PC-3 (cell line): ENCODE measurements at regions not wholly inside any gene's neighbourhood (a gene's known extent, or its start where the extent isn't known, plus 50 kb on each side); places are given as distances from the start of the nearest gene placed in this dataset.

Experiments
- ATAC-seq: fragments of 200-7000 bp; cut with Tn5 transposase; 2 replicates; pipeline ENCODE4 v1.9.1; 2020; ENCODE audit warnings: mild to moderate bottlenecking, moderate library complexity
- BruUV-seq: library from RNA; stranded (reverse); fragments of 400-500 nt; replicated peaks from 2 replicates; lab custom pipeline; 2021; lab: Mats Ljungman, UMichigan
- CTCF ChIA-PET: fragments of 300-600 bp; sonication (Branson Sonifier 250); formaldehyde crosslinking; loops from one replicate; lab custom pipeline; 2022; ENCODE audit warnings: antibody characterized with exemption; lab: Charles Lee
- POLR2A ChIA-PET: fragments of 300-600 bp; sonication (Branson Sonifier 250); formaldehyde crosslinking; loops from one replicate; lab custom pipeline; 2022; ENCODE audit warnings: antibody characterized with exemption; ENCODE audit not compliant: unreplicated experiment; lab: Charles Lee
- DNase-seq: peaks from one replicate; pipeline ENCODE4 v3.0.0-alpha.2; 2015
- H2AFZ ChIP-seq: fragments of 300-600 bp; sonication (generic); 2 replicates; pipeline ENCODE4 v1.6.0; 2016; ENCODE audit warnings: antibody characterized with exemption, low read length
- H3F3A ChIP-seq: fragments of 300-600 bp; sonication (generic); one replicate; pipeline ENCODE4 v1.6.0; 2017; ENCODE audit warnings: antibody characterized with exemption, low read length, control low read depth, mild to moderate bottlenecking; ENCODE audit not compliant: unreplicated experiment
- H3K27ac ChIP-seq: fragments of 300-600 bp; sonication (generic); 2 replicates; pipeline ENCODE4 v1.5.1; 2016; ENCODE audit warnings: mild to moderate bottlenecking, low read length
- H3K27me3 ChIP-seq: fragments of 300-600 bp; sonication (generic); 2 replicates; pipeline ENCODE4 v1.6.1; 2016; ENCODE audit warnings: low read length, mixed read lengths
- H3K36me3 ChIP-seq: fragments of 300-600 bp; sonication (generic); 2 replicates; pipeline ENCODE4 v1.6.1; 2016; ENCODE audit warnings: low read depth, mixed run types, low read length, mixed read lengths
- H3K4me1 ChIP-seq: fragments of 300-600 bp; sonication (generic); 2 replicates; pipeline ENCODE4 v1.5.1; 2016; ENCODE audit warnings: low read length; ENCODE audit not compliant: insufficient read depth
- H3K4me2 ChIP-seq: fragments of 300-600 bp; sonication (generic); 2 replicates; pipeline ENCODE4 v1.6.0; 2016; ENCODE audit warnings: low read length
- H3K4me3 ChIP-seq: fragments of 300-600 bp; sonication (generic); 2 replicates; pipeline ENCODE4 v1.5.1; 2016; ENCODE audit warnings: mild to moderate bottlenecking, low read length, mixed read lengths
- H3K79me2 ChIP-seq: fragments of 300-600 bp; sonication (generic); 2 replicates; pipeline ENCODE4 v1.6.1; 2017; ENCODE audit warnings: low read length, mixed read lengths
- H3K9ac ChIP-seq: fragments of 300-600 bp; sonication (generic); 2 replicates; pipeline ENCODE4 v1.6.0; 2016; ENCODE audit warnings: mild to moderate bottlenecking, low read length
- H3K9me2 ChIP-seq: fragments of 300-600 bp; sonication (generic); replicated peaks from 2 replicates; pipeline ENCODE4 v1.6.1; 2016; ENCODE audit warnings: mixed run types, low read length, mixed read lengths
- H3K9me3 ChIP-seq: fragments of 300-600 bp; sonication (generic); 2 replicates; pipeline ENCODE4 v1.6.1; 2016; ENCODE audit warnings: low read length, mixed read lengths
- H4K20me1 ChIP-seq: fragments of 300-600 bp; sonication (generic); 2 replicates; pipeline ENCODE4 v1.6.1; 2016; ENCODE audit warnings: low read length, mixed read lengths
- CTCF ChIP-seq: fragments of 300-600 bp; sonication (generic); conservative IDR thresholded peaks from 2 replicates; pipeline ENCODE4 v1.5.1; 2017; ENCODE audit warnings: antibody characterized with exemption, low read depth, mild to moderate bottlenecking, low read length
- EZH2 ChIP-seq: fragments of 300-600 bp; sonication (generic); IDR thresholded peaks from one replicate; pipeline ENCODE4 v1.6.1; 2017; ENCODE audit warnings: antibody characterized with exemption, mild to moderate bottlenecking, low read length; ENCODE audit not compliant: unreplicated experiment
- EZH2phosphoT487 ChIP-seq: fragments of 300-600 bp; sonication (generic); IDR thresholded peaks from 2 replicates; pipeline ENCODE4 v1.6.1; 2018; ENCODE audit warnings: mild to moderate bottlenecking, antibody characterized with exemption, low read length, borderline replicate concordance
- intact Hi-C: fragments of 100-400 bp; cut with micrococcal nuclease; formaldehyde crosslinking; loops from 2 replicates; pipeline ENCODE4 v1.9.0; 2023

GRCh38 chr9:22997923-22998322, 551.3 kb downstream of the DMRTA1 start:
- no peaks in the 10 kb centered on the region for H3K36me3 ChIP-seq
- DNase-seq (no peak), ATAC-seq (no peak)
- no peaks in the 10 kb centered on the region for H3K27me3 ChIP-seq
- TF ChIP-seq EZH2phosphoT487 (no peak), CTCF (no peak), EZH2 (no peak)
- no peaks in the 10 kb centered on the region for H3K9me3 ChIP-seq
- ChIA-PET POLR2A (no interaction called here), CTCF (no interaction called here)
- H3K4me3 ChIP-seq: no peak overlapping the region
- H3F3A ChIP-seq: no peaks in the 10 kb centered on the region
- H3K27ac ChIP-seq: no peak overlapping the region
- no peaks in the 10 kb centered on the region for H3K79me2 ChIP-seq
- intact Hi-C loops: no loop called here
- no peaks in the 10 kb centered on the region for H4K20me1 ChIP-seq
- no peaks in the 10 kb centered on the region for H3K9me2 ChIP-seq
- BruUV-seq: no TSS peak
- H2AFZ ChIP-seq: no peak overlapping the region
- no peak overlapping the region for H3K4me2 ChIP-seq
- no peaks in the 10 kb centered on the region for H3K4me1 ChIP-seq
- no peak overlapping the region for H3K9ac ChIP-seq

- Histone ChIP-seq H3K9ac (no peak overlapping the region), H3K4me3 (no peak overlapping the region), H3K36me3 (no peaks in the 10 kb centered on the region), H3F3A (no peaks in the 10 kb centered on the region), H3K9me2 (no peaks in the 10 kb centered on the region), H3K9me3 (no peaks in the 10 kb centered on the region), H2AFZ (no peak overlapping the region), H4K20me1 (no peaks in the 10 kb centered on the region), H3K4me2 (no peak overlapping the region), H3K79me2 (no peaks in the 10 kb centered on the region), H3K4me1 (no peaks in the 10 kb centered on the region), H3K27me3 (no peaks in the 10 kb centered on the region), H3K27ac (no peak overlapping the region)
- no TSS peak for BruUV-seq
- intact Hi-C loops: no loop called here
- ATAC-seq: no peak
- no peak for DNase-seq
- TF ChIP-seq EZH2: no peak
- no peak for TF ChIP-seq CTCF
- TF ChIP-seq EZH2phosphoT487: no peak
- CTCF ChIA-PET: no interaction called here
- POLR2A ChIA-PET: no interaction called here
These were observed 558.5 kb downstream of the DMRTA1 start for GRCh38 chr9:23005156-23005555.

GRCh38 chr9:23006127-23006526, 559.5 kb downstream of the DMRTA1 start:
- H3K27ac ChIP-seq: no peak overlapping the region
- DNase-seq: no peak
- H3K36me3 ChIP-seq: no peaks in the 10 kb centered on the region
- H3K27me3 ChIP-seq: no peaks in the 10 kb centered on the region
- TF ChIP-seq EZH2phosphoT487: no peak
- TF ChIP-seq CTCF: no peak
- no peak for TF ChIP-seq EZH2
- no peak overlapping the region for H3K4me2 ChIP-seq
- intact Hi-C loops: no loop called here
- H4K20me1 ChIP-seq: no peaks in the 10 kb centered on the region
- ChIA-PET CTCF (no interaction called here), POLR2A (no interaction called here)
- H2AFZ ChIP-seq: no peak overlapping the region
- H3K9me3 ChIP-seq: no peaks in the 10 kb centered on the region
- H3K9me2 ChIP-seq: no peaks in the 10 kb centered on the region
- no TSS peak for BruUV-seq
- no peaks in the 10 kb centered on the region for H3K79me2 ChIP-seq
- H3K4me1 ChIP-seq: no peaks in the 10 kb centered on the region
- ATAC-seq: no peak
- no peak overlapping the region for H3K4me3 ChIP-seq
- no peaks in the 10 kb centered on the region for H3F3A ChIP-seq
- H3K9ac ChIP-seq: no peak overlapping the region
